ENCODE measurements at regions not wholly inside any gene's neighbourhood (a gene's known extent, or its start where the extent isn't known, plus 50 kb on each side); places are given as distances from the start of the nearest gene placed in this dataset.

DNA sequence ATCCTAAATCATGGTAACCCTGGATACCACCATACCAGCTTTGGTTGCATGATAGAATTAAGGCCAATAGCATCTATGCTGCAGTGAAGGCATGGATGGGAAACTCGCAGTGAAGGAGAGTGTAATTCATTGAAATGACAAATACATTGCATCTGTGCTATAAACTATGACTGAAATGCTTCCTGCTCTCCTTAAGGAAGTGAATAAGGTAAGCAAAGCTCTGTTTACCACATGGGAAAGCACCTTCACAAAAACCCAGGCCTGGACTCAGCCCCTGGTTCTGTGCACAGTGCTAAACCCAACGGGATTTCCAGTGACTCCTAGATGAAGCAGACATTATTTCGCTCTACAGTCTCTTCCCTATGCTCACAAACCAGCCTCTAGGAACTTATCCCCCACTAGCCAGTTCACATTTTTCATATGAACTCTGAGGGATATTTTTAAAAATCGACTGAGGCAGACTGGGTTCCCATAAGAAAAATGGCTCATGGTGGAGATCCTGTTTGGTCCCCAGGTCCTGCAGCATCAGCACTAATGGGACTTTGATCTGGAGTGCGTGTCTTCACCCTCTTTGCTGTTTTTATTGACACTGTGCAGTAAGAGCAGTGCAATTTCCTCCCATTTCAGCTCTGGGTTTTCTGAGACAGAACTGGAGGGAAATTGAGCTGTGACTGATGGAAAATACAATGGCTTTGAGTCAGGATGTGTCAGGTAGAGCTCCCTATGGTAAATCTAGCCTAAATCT, 362.7 kb downstream of the SIPA1L2 start:
- TF ChIP-seq, protein P1, sequence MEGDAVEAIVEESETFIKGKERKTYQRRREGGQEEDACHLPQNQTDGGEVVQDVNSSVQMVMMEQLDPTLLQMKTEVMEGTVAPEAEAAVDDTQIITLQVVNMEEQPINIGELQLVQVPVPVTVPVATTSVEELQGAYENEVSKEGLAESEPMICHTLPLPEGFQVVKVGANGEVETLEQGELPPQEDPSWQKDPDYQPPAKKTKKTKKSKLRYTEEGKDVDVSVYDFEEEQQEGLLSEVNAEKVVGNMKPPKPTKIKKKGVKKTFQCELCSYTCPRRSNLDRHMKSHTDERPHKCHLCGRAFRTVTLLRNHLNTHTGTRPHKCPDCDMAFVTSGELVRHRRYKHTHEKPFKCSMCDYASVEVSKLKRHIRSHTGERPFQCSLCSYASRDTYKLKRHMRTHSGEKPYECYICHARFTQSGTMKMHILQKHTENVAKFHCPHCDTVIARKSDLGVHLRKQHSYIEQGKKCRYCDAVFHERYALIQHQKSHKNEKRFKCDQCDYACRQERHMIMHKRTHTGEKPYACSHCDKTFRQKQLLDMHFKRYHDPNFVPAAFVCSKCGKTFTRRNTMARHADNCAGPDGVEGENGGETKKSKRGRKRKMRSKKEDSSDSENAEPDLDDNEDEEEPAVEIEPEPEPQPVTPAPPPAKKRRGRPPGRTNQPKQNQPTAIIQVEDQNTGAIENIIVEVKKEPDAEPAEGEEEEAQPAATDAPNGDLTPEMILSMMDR (IDR thresholded peaks at IDR 0.05; ENCODE audit: extremely low read depth in 1 of 2, insufficient read depth in 1 of 2, low read depth in 1 of 2, low read length in 2 of 2): no peak
- TF ChIP-seq MYC (IDR thresholded peaks at IDR 0.05; ENCODE audit: low read depth, low read length): no peak
- TF ChIP-seq POLR2AphosphoS5 (IDR thresholded peaks at IDR 0.05; ENCODE audit: insufficient read depth, low read depth, low read length): no peak
- TF ChIP-seq GATA2 (IDR thresholded peaks at IDR 0.05; ENCODE audit: insufficient read depth, insufficient read length, low read depth, low read length): no peak
- no peak for TF ChIP-seq POLR2A (IDR thresholded peaks at IDR 0.05; ENCODE audit: low read depth, low read length)

All from endothelial cell of umbilical vein (primary cell).